Thoracic aorta (tissue), 2 donors: ENCODE measurements at regions not wholly inside any gene's neighbourhood (a gene's known extent, or its start where the extent isn't known, plus 50 kb on each side); places are given as distances from the start of the nearest gene placed in this dataset.

ENCODE experiments used
- ATAC-seq: fragments of 150-250 bp; one replicate; pipeline ENCODE4 v1.8.0; 2017; ENCODE audit warnings: low read depth; ENCODE audit not compliant: insufficient number of reproducible peaks, low FRiP score
- DNase-seq: peaks from one replicate; pipeline ENCODE4 v3.0.0-alpha.2; 2020; ENCODE audit warnings: low spot score
- H3K27ac ChIP-seq, 2 donors: fragments of 200-600 bp; sonication (generic); 1 replicate in 1 of 2; 2 replicates in 1 of 2; pipeline ENCODE4 v1.5.1; 2016; ENCODE audit warnings: mild to moderate bottlenecking in 2 of 2, moderate library complexity in 2 of 2
- H3K27me3 ChIP-seq: fragments of 200-600 bp; sonication (generic); replicated peaks from 2 replicates; pipeline ENCODE4 v1.6.0; 2016; ENCODE audit warnings: mild to moderate bottlenecking; ENCODE audit not compliant: insufficient read depth
- H3K36me3 ChIP-seq: fragments of 200-600 bp; sonication (generic); one replicate; pipeline ENCODE4 v1.5.1; 2016
- H3K4me1 ChIP-seq, 2 donors: fragments of 200-600 bp; sonication (generic); 1 replicate in 1 of 2; 2 replicates in 1 of 2; pipeline versions ENCODE4 v1.5.1 to v1.6.0; 2016; ENCODE audit warnings: low read depth in 2 of 2, mild to moderate bottlenecking in 1 of 2; ENCODE audit not compliant: control insufficient read depth in 1 of 2
- H3K4me3 ChIP-seq: fragments of 200-600 bp; sonication (generic); 2 replicates; pipeline ENCODE4 v1.5.1; 2016; ENCODE audit warnings: mild to moderate bottlenecking
- H3K9me3 ChIP-seq: fragments of 200-600 bp; sonication (generic); 2 replicates; pipeline ENCODE4 v1.5.1; 2016
- CTCF ChIP-seq: fragments of 200-600 bp; sonication (generic); IDR thresholded peaks from one replicate; pipeline ENCODE4 v1.5.1; 2019; ENCODE audit warnings: antibody characterized with exemption

- no peaks in the 10 kb centered on the region for H3K9me3 ChIP-seq
- no peak overlapping the region for H3K4me3 ChIP-seq
- H3K27me3 ChIP-seq: no peaks in the 10 kb centered on the region
- no peaks in the 10 kb centered on the region for H3K4me1 ChIP-seq
- H3K27ac ChIP-seq: no peak overlapping the region
- ATAC-seq (no peak), DNase-seq (no peak)
- no peak for TF ChIP-seq CTCF
- no peaks in the 10 kb centered on the region for H3K36me3 ChIP-seq
Measured at GRCh38 chr3:26171006-26171405, 381.1 kb downstream of the OXSM start.

- no peak for ATAC-seq
- Histone ChIP-seq H3K4me1 (no peaks in the 10 kb centered on the region), H3K27me3 (no peaks in the 10 kb centered on the region), H3K4me3 (no peak overlapping the region), H3K27ac (no peak overlapping the region), H3K9me3 (peaks cover 6% of the 10 kb centered on the region), H3K36me3 (no peaks in the 10 kb centered on the region)
- no peak for DNase-seq
- TF ChIP-seq CTCF: no peak
Measured at GRCh38 chr3:26191556-26191955, 401.7 kb downstream of the OXSM start.

GRCh38 chr3:26193558-26193957, 403.7 kb downstream of the OXSM start:
- TF ChIP-seq CTCF: no peak
- no peaks in the 10 kb centered on the region for H3K36me3 ChIP-seq
- no peaks in the 10 kb centered on the region for H3K27me3 ChIP-seq
- no peaks in the 10 kb centered on the region for H3K4me1 ChIP-seq
- H3K9me3 ChIP-seq: peaks cover 6% of the 10 kb centered on the region
- no peak for DNase-seq
- no peak overlapping the region for H3K4me3 ChIP-seq
- no peak for ATAC-seq
- H3K27ac ChIP-seq: no peak overlapping the region

- Histone ChIP-seq H3K36me3 (no peaks in the 10 kb centered on the region), H3K4me1 (no peaks in the 10 kb centered on the region), H3K27ac (no peak overlapping the region), H3K9me3 (no peaks in the 10 kb centered on the region), H3K27me3 (no peaks in the 10 kb centered on the region), H3K4me3 (no peak overlapping the region)
- no peak for TF ChIP-seq CTCF
- DNase-seq: no peak
- ATAC-seq: no peak
Measured at GRCh38 chr3:26196781-26197180, 406.9 kb downstream of the OXSM start.

GRCh38 chr3:26198609-26199008, 408.7 kb downstream of the OXSM start:
- Histone ChIP-seq H3K4me1 (no peaks in the 10 kb centered on the region), H3K27me3 (no peaks in the 10 kb centered on the region), H3K4me3 (no peak overlapping the region), H3K36me3 (no peaks in the 10 kb centered on the region), H3K27ac (no peak overlapping the region), H3K9me3 (no peaks in the 10 kb centered on the region)
- no peak for ATAC-seq
- no peak for TF ChIP-seq CTCF
- DNase-seq: no peak
